Mucosa of descending colon (tissue), 3 donors: ENCODE measurements at regions not wholly inside any gene's neighbourhood (a gene's known extent, or its start where the extent isn't known, plus 50 kb on each side); places are given as distances from the start of the nearest gene placed in this dataset.
"Not testable (repeated sequence)": the region's sequence is repeated elsewhere in the genome, so short reads cannot be mapped to it uniquely, and the experiment has no call there.

Experiments
- ATAC-seq: fragments of 200-7000 bp; cut with Tn5 transposase; one replicate; pipeline ENCODE4 v1.9.1; 2020; ENCODE audit warnings: mild to moderate bottlenecking, moderate library complexity
- DNase-seq, 3 donors: peaks; one replicate each; pipeline ENCODE4 v3.0.0-alpha.2; 2020
- H3K36me3 ChIP-seq: fragments of 200-600 bp; one replicate; pipeline ENCODE4 v1.8.0; 2021; ENCODE audit warnings: low read depth, mild to moderate bottlenecking
- H3K4me1 ChIP-seq: fragments of 200-600 bp; one replicate; pipeline ENCODE4 v1.8.0; 2021; ENCODE audit warnings: low read depth, mild to moderate bottlenecking
- H3K4me3 ChIP-seq: fragments of 200-600 bp; one replicate; pipeline ENCODE4 v1.8.0; 2021; ENCODE audit warnings: mild to moderate bottlenecking
- H3K9me3 ChIP-seq: fragments of 200-600 bp; one replicate; pipeline ENCODE4 v1.8.0; 2021; ENCODE audit warnings: mild to moderate bottlenecking
- CTCF ChIP-seq: fragments of 200-600 bp; IDR thresholded peaks from one replicate; pipeline ENCODE4 v1.8.0; 2022; ENCODE audit warnings: antibody characterized with exemption, mild to moderate bottlenecking
- intact Hi-C, 2 donors: fragments of 100-400 bp; cut with DNase I in 1 of 2; cut with micrococcal nuclease in 1 of 2; formaldehyde crosslinking; loops; one replicate each; pipeline versions ENCODE4 v1.11.0 to v1.11.1; 2022; cut with DNase I, micrococcal nuclease
- donor health status: DM: no; HTN: no; CAD: no; lungs with moderate emphysema.
- donor health status: DM: no; HTN: no; CAD: no.
- donor health status: DM: no; HTN: yes; CAD: no.

GRCh38 chr7:118858651-118859149 lies 634.2 kb downstream of the ANKRD7 start:
- TF ChIP-seq CTCF: no peak
- H3K4me3 ChIP-seq: no peak overlapping the region

GRCh38 chr7:118861581-118861980 lies 637.1 kb downstream of the ANKRD7 start:
- ATAC-seq (no peak), DNase-seq (no peak)
- Histone ChIP-seq H3K9me3 (no peaks in the 10 kb centered on the region), H3K4me3 (no peak overlapping the region), H3K4me1 (no peaks in the 10 kb centered on the region), H3K36me3 (no peaks in the 10 kb centered on the region)
- intact Hi-C loops: no loop called here
- TF ChIP-seq CTCF: no peak

More at GRCh38 chr7:118858651-118859149, 634.2 kb downstream of the ANKRD7 start:
- Histone ChIP-seq H3K4me1 (no peaks in the 10 kb centered on the region), H3K9me3 (no peaks in the 10 kb centered on the region), H3K36me3 (no peaks in the 10 kb centered on the region)
- ATAC-seq (no peak), DNase-seq (peak in 1 of 3 donors; percentile 30)
- intact Hi-C loops: no loop called here

- H3K4me3 ChIP-seq: no peak overlapping the region
- no peak for ATAC-seq
- H3K4me1 ChIP-seq: no peaks in the 10 kb centered on the region
- H3K36me3 ChIP-seq: no peaks in the 10 kb centered on the region
- DNase-seq: no peak
- TF ChIP-seq CTCF: no peak
- intact Hi-C loops: no loop called here
- H3K9me3 ChIP-seq: no peaks in the 10 kb centered on the region
Observed at GRCh38 chr7:118862740-118863139, 638.2 kb downstream of the ANKRD7 start.

- Histone ChIP-seq H3K4me1 (no peaks in the 10 kb centered on the region), H3K9me3 (no peaks in the 10 kb centered on the region), H3K4me3 (no peak overlapping the region), H3K36me3 (no peaks in the 10 kb centered on the region)
- intact Hi-C loops: no loop called here
- DNase-seq: no peak
- TF ChIP-seq CTCF: no peak
- ATAC-seq: no peak
Observed at GRCh38 chr7:118863966-118864365, 639.5 kb downstream of the ANKRD7 start.

- Histone ChIP-seq H3K4me1 (no peaks in the 10 kb centered on the region), H3K36me3 (no peaks in the 10 kb centered on the region), H3K9me3 (no peaks in the 10 kb centered on the region), H3K4me3 (no peak overlapping the region)
- DNase-seq: no peak
- intact Hi-C loops: no loop called here
- no peak for TF ChIP-seq CTCF
- no peak for ATAC-seq
Observed at GRCh38 chr7:118867860-118868259, 643.4 kb downstream of the ANKRD7 start.

GRCh38 chr7:118869141-118869540 lies 644.6 kb downstream of the ANKRD7 start:
- H3K4me1 ChIP-seq, intact Hi-C loops, H3K36me3 ChIP-seq, H3K9me3 ChIP-seq, H3K4me3 ChIP-seq, ATAC-seq, DNase-seq: not testable (repeated sequence)
